ENCODE measurements at regions not wholly inside any gene's neighbourhood (a gene's known extent, or its start where the extent isn't known, plus 50 kb on each side); places are given as distances from the start of the nearest gene placed in this dataset.

DNA sequence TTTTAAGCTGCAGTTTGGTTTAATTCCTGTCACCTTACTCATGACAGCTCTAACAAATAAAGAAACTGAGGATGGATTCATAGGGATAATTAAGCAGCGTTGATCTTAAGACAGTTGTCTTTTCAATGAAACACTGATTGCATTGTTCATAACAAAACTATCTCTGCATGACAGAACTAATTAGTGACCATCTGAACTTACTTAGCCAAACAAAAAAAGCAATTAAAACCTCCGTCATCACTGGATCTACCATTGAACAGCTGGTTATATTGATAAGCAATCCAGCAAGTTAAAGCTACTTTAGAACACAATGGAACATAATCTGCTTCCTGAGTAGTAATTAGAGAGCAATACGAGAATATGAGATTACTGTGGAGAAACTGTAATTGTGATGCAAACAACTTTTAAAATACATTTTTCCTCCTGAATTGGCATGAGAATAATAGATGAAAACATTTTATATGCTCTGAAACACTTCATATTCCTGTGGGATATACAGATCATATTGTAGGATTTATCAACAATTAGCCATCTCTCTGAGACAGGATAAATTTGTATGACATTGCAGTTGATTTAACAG, 2576.8 kb downstream of the PCDH7 start:
- TF ChIP-seq POLR2AphosphoS5 (IDR thresholded peaks at IDR 0.05; ENCODE audit: low read depth, low read length) (no peak), TAF1 (IDR thresholded peaks at IDR 0.05; ENCODE audit: borderline replicate concordance, low read depth, low read length) (no peak), POLR2A (IDR thresholded peaks at IDR 0.05; ENCODE audit: low read depth, low read length) (no peak)
